Neural progenitor cell (in vitro differentiated cells): ENCODE measurements at regions not wholly inside any gene's neighbourhood (a gene's known extent, or its start where the extent isn't known, plus 50 kb on each side); places are given as distances from the start of the nearest gene placed in this dataset.

Experiments
- DNase-seq: peaks from one replicate; pipeline ENCODE4 v3.0.0-alpha.2; 2016; ENCODE audit warnings: low spot score
- H2AFZ ChIP-seq: fragments of 200-600 bp; sonication (generic); replicated peaks from 2 replicates; pipeline ENCODE4 v1.6.1; 2016; ENCODE audit warnings: antibody characterized with exemption
- H3F3A ChIP-seq: fragments of 200-600 bp; sonication (generic); 2 replicates; pipeline ENCODE4 v1.6.1; 2016; ENCODE audit warnings: antibody characterized with exemption, low read depth
- H3K27ac ChIP-seq: fragments of 200-600 bp; sonication (generic); 2 replicates; pipeline ENCODE4 v1.5.1; 2016; ENCODE audit warnings: mild to moderate bottlenecking
- H3K27me3 ChIP-seq: fragments of 200-600 bp; sonication (generic); 2 replicates; pipeline ENCODE4 v1.6.1; 2016; ENCODE audit warnings: mild to moderate bottlenecking, moderate library complexity
- H3K36me3 ChIP-seq: fragments of 200-600 bp; sonication (generic); 2 replicates; pipeline ENCODE4 v1.5.1; 2016
- H3K4me1 ChIP-seq: fragments of 200-600 bp; sonication (generic); 2 replicates; pipeline ENCODE4 v1.6.1; 2016; ENCODE audit warnings: mixed run types
- H3K4me2 ChIP-seq: fragments of 200-600 bp; sonication (generic); 2 replicates; pipeline ENCODE4 v1.6.1; 2016
- H3K4me3 ChIP-seq: fragments of 200-600 bp; sonication (generic); 2 replicates; pipeline ENCODE4 v1.5.1; 2016
- H3K79me2 ChIP-seq: fragments of 200-600 bp; sonication (generic); 2 replicates; pipeline ENCODE4 v1.6.1; 2016; ENCODE audit warnings: low read depth
- H3K9ac ChIP-seq: fragments of 200-600 bp; sonication (generic); 2 replicates; pipeline ENCODE4 v1.6.1; 2016
- H3K9me3 ChIP-seq: fragments of 200-600 bp; sonication (generic); 2 replicates; pipeline ENCODE4 v1.5.1; 2016; ENCODE audit warnings: low read depth
- H4K20me1 ChIP-seq: fragments of 200-600 bp; sonication (generic); 2 replicates; pipeline ENCODE4 v1.6.1; 2016; ENCODE audit warnings: low read depth
- H3K27ac Mint-ChIP-seq: 3 replicates; pipeline ENCODE4 v1.8.0; 2021; ENCODE audit warnings: mixed read lengths
- H3K27me3 Mint-ChIP-seq: 2 replicates; pipeline ENCODE4 v1.8.0; 2022; ENCODE audit warnings: low read depth, mild to moderate bottlenecking, inconsistent platforms, moderate library complexity, mixed read lengths; ENCODE audit not compliant: insufficient read depth
- H3K36me3 Mint-ChIP-seq: 3 replicates; pipeline ENCODE4 v1.8.0; 2021; ENCODE audit warnings: mixed read lengths
- H3K4me1 Mint-ChIP-seq: 3 replicates; pipeline ENCODE4 v1.8.0; 2021; ENCODE audit warnings: mixed read lengths
- H3K4me3 Mint-ChIP-seq: 3 replicates; pipeline ENCODE4 v1.8.0; 2021; ENCODE audit warnings: mild to moderate bottlenecking, moderate library complexity, mixed read lengths
- H3K9me3 Mint-ChIP-seq: 3 replicates; pipeline ENCODE4 v1.8.0; 2020; ENCODE audit warnings: mixed read lengths
- EZH2 ChIP-seq: fragments of 200-600 bp; sonication (generic); IDR thresholded peaks from 2 replicates; pipeline ENCODE4 v1.6.1; 2017; ENCODE audit warnings: antibody characterized with exemption, mild to moderate bottlenecking, moderate library complexity
- EZH2phosphoT487 ChIP-seq: fragments of 200-600 bp; sonication (generic); IDR thresholded peaks from 2 replicates; pipeline ENCODE4 v1.6.1; 2017; ENCODE audit warnings: antibody characterized with exemption
- TF ChIP-seq, protein P1 (sequence below): fragments of 200-600 bp; sonication (generic); IDR thresholded peaks from 2 replicates; pipeline ENCODE4 v1.5.1; 2017; ENCODE audit warnings: antibody characterized with exemption, mild to moderate bottlenecking

DNA sequence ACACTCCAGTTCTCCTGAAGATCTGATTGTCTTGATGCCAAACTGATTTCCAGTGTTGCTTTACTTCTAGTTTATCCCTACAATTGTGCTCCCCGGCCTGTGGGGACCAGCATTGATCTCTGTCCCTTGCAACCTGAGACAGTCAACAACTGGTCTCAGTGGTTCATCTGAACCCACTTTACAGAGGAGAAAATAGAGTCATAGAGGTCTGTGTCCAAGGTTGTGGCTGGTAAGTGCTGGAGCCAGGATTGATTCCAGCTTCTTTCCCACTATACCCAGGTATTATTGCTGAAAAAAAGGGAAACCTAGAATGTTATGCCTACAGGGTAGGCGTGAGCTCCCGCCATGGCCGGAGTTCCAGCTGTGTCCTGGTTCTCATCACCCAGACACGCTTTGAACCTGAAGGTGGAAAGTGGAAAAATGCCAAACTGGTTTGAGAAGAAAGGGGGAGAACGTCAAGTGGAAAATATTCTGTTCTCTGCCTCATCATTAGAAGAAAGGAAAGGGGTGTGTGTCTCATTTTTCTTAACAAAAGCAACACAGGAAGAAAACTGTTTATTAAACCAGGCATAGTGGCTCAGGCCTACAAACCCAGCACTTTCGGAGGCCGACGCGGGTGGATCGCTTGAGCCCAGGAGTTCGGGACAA is 60.7 kb upstream of the ITPKB start:
- no peaks in the 10 kb centered on the region for H3F3A ChIP-seq
- no peak overlapping the region for H3K9ac ChIP-seq
- no peak for DNase-seq
- no peak overlapping the region for H3K27ac ChIP-seq
- peaks cover 2% of the 10 kb centered on the region for H3K9me3 Mint-ChIP-seq
- no peaks in the 10 kb centered on the region for H3K36me3 Mint-ChIP-seq
- H3K4me3 Mint-ChIP-seq: no peak overlapping the region
- no peaks in the 10 kb centered on the region for H3K4me1 ChIP-seq
- no peak overlapping the region for H3K4me3 ChIP-seq
- peak overlapping the region; percentile 14 for H3K27ac Mint-ChIP-seq
- H3K9me3 ChIP-seq: no peaks in the 10 kb centered on the region
- TF ChIP-seq EZH2phosphoT487: no peak
- TF ChIP-seq, protein P1, sequence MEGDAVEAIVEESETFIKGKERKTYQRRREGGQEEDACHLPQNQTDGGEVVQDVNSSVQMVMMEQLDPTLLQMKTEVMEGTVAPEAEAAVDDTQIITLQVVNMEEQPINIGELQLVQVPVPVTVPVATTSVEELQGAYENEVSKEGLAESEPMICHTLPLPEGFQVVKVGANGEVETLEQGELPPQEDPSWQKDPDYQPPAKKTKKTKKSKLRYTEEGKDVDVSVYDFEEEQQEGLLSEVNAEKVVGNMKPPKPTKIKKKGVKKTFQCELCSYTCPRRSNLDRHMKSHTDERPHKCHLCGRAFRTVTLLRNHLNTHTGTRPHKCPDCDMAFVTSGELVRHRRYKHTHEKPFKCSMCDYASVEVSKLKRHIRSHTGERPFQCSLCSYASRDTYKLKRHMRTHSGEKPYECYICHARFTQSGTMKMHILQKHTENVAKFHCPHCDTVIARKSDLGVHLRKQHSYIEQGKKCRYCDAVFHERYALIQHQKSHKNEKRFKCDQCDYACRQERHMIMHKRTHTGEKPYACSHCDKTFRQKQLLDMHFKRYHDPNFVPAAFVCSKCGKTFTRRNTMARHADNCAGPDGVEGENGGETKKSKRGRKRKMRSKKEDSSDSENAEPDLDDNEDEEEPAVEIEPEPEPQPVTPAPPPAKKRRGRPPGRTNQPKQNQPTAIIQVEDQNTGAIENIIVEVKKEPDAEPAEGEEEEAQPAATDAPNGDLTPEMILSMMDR: no peak
- no peak for TF ChIP-seq EZH2
- peaks cover 17% of the 10 kb centered on the region for H3K27me3 Mint-ChIP-seq
- no peaks in the 10 kb centered on the region for H3K36me3 ChIP-seq
- H4K20me1 ChIP-seq: no peaks in the 10 kb centered on the region
- H2AFZ ChIP-seq: no peak overlapping the region
- no peaks in the 10 kb centered on the region for H3K79me2 ChIP-seq
- no peak overlapping the region for H3K4me2 ChIP-seq
- H3K27me3 ChIP-seq: no peaks in the 10 kb centered on the region
- peaks cover 7% of the 10 kb centered on the region for H3K4me1 Mint-ChIP-seq

DNA sequence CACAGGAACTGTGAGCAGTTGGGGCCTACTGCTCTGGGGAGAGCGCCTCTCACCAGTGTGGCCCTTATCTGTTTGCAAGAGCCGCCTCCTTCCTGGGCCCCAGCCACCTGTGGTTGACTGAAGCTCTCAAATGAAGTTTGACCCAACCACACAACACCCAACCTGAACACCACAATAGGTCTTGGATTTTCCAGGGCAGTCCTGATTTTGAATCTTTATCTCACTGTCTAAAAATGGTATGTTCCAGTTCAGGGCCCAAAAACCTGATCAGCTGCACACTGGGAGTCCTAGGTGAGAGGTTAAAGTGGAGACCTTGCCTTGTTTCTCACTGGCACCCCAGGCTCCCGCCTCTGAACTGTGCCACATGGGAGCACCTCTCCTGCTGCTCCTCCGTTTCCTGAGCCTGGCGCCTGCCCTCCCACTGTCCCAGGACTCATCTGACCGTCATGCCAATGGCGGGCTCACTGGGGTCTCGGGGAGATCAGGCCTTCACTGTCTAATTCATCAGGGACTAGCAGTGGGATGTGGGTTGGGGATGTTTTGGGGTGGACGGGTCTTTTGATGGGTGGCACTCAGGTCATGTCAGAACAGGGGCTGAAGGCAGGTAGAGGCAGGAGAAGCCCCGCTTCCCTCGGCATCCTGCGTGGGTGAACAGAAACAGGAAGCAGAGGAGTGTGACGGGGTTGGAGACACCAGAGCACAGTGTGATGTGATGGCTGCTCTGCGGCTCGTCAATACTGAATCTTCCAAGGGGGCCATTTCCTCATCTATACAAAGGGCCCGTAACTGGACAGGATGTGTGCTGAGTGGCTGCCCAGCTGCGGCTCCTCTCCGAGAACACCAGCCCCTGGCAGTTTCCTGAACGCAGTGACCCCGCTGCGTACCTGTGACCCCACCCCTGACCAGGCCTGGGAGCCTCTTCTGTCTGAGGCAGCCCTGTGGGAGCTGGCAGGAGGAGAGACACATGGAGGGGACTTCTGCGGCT is 59.6 kb upstream of the ITPKB start:
- no peak for DNase-seq
- H3K27ac Mint-ChIP-seq: no peak overlapping the region
- TF ChIP-seq EZH2phosphoT487 (no peak), EZH2 (no peak)
- TF ChIP-seq, protein P1: no peak
- Histone ChIP-seq H3K79me2 (no peaks in the 10 kb centered on the region), H3F3A (no peaks in the 10 kb centered on the region), H3K9ac (no peak overlapping the region), H3K27ac (no peak overlapping the region), H3K9me3 (no peaks in the 10 kb centered on the region), H3K4me2 (no peak overlapping the region), H3K36me3 (no peaks in the 10 kb centered on the region), H2AFZ (no peak overlapping the region), H3K27me3 (no peaks in the 10 kb centered on the region), H3K4me3 (no peak overlapping the region), H3K4me1 (no peaks in the 10 kb centered on the region), H4K20me1 (no peaks in the 10 kb centered on the region)
- H3K4me1 Mint-ChIP-seq: peaks cover 4% of the 10 kb centered on the region
- no peak overlapping the region for H3K4me3 Mint-ChIP-seq
- H3K27me3 Mint-ChIP-seq: peaks cover 15% of the 10 kb centered on the region
- peaks cover 2% of the 10 kb centered on the region for H3K9me3 Mint-ChIP-seq
- no peaks in the 10 kb centered on the region for H3K36me3 Mint-ChIP-seq

DNA sequence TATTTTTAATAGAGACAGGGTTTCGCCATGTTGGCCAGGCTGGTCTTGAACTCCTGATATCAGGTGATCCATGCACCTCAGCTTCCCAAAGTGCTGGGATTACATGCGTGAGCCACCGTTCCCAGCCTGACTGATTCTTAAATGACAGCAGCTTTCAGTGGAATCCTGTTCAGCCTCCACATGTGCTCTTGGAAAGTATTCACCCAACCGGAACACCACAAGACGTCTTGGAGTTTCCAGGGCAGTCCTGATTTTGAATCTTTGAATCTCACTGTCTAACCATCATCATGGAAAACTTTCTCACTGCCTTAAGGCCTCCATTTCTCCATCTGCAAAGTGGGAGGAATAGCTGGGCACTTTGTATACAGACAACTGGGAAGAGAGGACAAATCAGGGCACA is 58.1 kb upstream of the ITPKB start:
- Histone ChIP-seq H3K27ac (no peak overlapping the region), H3K4me3 (no peak overlapping the region), H4K20me1 (no peaks in the 10 kb centered on the region), H3K27me3 (no peaks in the 10 kb centered on the region), H2AFZ (no peak overlapping the region), H3K4me2 (no peak overlapping the region), H3K4me1 (no peaks in the 10 kb centered on the region), H3K9me3 (no peaks in the 10 kb centered on the region), H3K79me2 (no peaks in the 10 kb centered on the region), H3K36me3 (no peaks in the 10 kb centered on the region), H3F3A (no peaks in the 10 kb centered on the region), H3K9ac (no peak overlapping the region)
- Mint-ChIP-seq H3K27me3 (peaks cover 10% of the 10 kb centered on the region), H3K27ac (no peak overlapping the region), H3K4me3 (no peak overlapping the region), H3K4me1 (peaks cover 4% of the 10 kb centered on the region), H3K9me3 (peaks cover 2% of the 10 kb centered on the region), H3K36me3 (no peaks in the 10 kb centered on the region)
- TF ChIP-seq EZH2phosphoT487 (no peak), EZH2 (no peak)
- TF ChIP-seq, protein P1: no peak
- no peak for DNase-seq
